ENCODE measurements at regions not wholly inside any gene's neighbourhood (a gene's known extent, or its start where the extent isn't known, plus 50 kb on each side); places are given as distances from the start of the nearest gene placed in this dataset.

GRCh38 chr3:31167666-31168065 lies 273.2 kb upstream of the GADL1 start:
- no peak for TF ChIP-seq RAD21 (IDR thresholded peaks at IDR 0.05; ENCODE audit: low read depth)
- no peak for TF ChIP-seq EZH2 (IDR thresholded peaks at IDR 0.05)
- TF ChIP-seq, protein P1, sequence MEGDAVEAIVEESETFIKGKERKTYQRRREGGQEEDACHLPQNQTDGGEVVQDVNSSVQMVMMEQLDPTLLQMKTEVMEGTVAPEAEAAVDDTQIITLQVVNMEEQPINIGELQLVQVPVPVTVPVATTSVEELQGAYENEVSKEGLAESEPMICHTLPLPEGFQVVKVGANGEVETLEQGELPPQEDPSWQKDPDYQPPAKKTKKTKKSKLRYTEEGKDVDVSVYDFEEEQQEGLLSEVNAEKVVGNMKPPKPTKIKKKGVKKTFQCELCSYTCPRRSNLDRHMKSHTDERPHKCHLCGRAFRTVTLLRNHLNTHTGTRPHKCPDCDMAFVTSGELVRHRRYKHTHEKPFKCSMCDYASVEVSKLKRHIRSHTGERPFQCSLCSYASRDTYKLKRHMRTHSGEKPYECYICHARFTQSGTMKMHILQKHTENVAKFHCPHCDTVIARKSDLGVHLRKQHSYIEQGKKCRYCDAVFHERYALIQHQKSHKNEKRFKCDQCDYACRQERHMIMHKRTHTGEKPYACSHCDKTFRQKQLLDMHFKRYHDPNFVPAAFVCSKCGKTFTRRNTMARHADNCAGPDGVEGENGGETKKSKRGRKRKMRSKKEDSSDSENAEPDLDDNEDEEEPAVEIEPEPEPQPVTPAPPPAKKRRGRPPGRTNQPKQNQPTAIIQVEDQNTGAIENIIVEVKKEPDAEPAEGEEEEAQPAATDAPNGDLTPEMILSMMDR (IDR thresholded peaks at IDR 0.05 in 2 of 3, conservative IDR thresholded peaks at IDR 0.05 in 1 of 3; ENCODE audit: borderline replicate concordance in 1 of 3, insufficient read depth in 1 of 3, low read depth in 2 of 3, low read length in 2 of 3), result no peak
- TF ChIP-seq FOSL1 (IDR thresholded peaks at IDR 0.05; ENCODE audit: low read depth), result no peak
- TF ChIP-seq, protein P2, sequence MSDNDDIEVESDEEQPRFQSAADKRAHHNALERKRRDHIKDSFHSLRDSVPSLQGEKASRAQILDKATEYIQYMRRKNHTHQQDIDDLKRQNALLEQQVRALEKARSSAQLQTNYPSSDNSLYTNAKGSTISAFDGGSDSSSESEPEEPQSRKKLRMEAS (IDR thresholded peaks at IDR 0.05), result no peak
- TF ChIP-seq JUND (IDR thresholded peaks at IDR 0.05), result no peak

Data from HCT116 (cell line).